Brain microvascular endothelial cell (primary cell): ENCODE measurements at regions not wholly inside any gene's neighbourhood (a gene's known extent, or its start where the extent isn't known, plus 50 kb on each side); places are given as distances from the start of the nearest gene placed in this dataset.

Experiments used
- DNase-seq: peaks from one replicate; pipeline ENCODE4 v3.0.0-alpha.2; 2020
- H3K27ac ChIP-seq: fragments of 250-450 bp; sonication (Bioruptor Pico); 2 replicates; pipeline ENCODE4 v1.5.1; 2020; ENCODE audit warnings: mild to moderate bottlenecking, moderate library complexity
- H3K27me3 ChIP-seq: fragments of 250-450 bp; sonication (Bioruptor Pico); replicated peaks from 2 replicates; pipeline ENCODE4 v1.5.1; 2020; ENCODE audit warnings: mild to moderate bottlenecking
- H3K36me3 ChIP-seq: fragments of 250-450 bp; sonication (Bioruptor Pico); replicated peaks from 2 replicates; pipeline ENCODE4 v1.5.1; 2020; ENCODE audit warnings: mild to moderate bottlenecking
- H3K4me3 ChIP-seq: 2 replicates; pipeline ENCODE4 v1.5.1; 2011; ENCODE audit warnings: low read depth, mild to moderate bottlenecking, control low read depth, low read length, moderate library complexity
- in situ Hi-C: cut with HindIII; loops from 2 replicates; pipeline ENCODE4 v1.10.0; 2017; ENCODE audit warnings: low sequenced_read_pairs, low pct_ligation_motif_present
- TF ChIP-seq, protein P1 (sequence below): IDR thresholded peaks from 2 replicates; pipeline ENCODE4 v1.5.1; 2011; ENCODE audit warnings: low read depth, mild to moderate bottlenecking, moderate library complexity, low read length, control low read depth, inconsistent platforms; ENCODE audit errors: missing control alignments

DNA sequence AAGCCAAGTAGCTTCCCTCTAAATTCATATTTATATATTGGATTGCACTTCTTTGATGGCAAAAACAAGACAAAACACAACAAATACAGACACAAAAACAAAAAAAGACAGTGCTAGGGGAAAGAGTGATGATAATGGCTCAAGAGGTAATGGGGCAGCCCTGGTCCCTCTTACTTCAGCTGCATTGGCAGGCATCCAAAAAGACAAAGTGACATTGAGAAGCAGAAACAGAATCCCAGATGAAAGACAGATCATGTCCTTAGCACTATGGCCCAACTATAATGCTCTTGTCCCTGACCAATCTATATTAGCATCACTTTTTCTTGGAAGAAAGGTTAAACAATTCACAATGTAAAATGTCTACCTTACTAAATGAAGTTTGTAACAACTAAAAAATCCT lies 76.2 kb downstream of the GPR85 start:
- in situ Hi-C loops: no loop called here

GRCh38 chr7:113008755-113009154 lies 77.9 kb downstream of the GPR85 start:
- H3K27ac ChIP-seq: no peak overlapping the region
- in situ Hi-C loops: no loop called here
- H3K4me3 ChIP-seq: no peak overlapping the region
- DNase-seq: no peak
- H3K36me3 ChIP-seq: no peaks in the 10 kb centered on the region
- TF ChIP-seq, protein P1, sequence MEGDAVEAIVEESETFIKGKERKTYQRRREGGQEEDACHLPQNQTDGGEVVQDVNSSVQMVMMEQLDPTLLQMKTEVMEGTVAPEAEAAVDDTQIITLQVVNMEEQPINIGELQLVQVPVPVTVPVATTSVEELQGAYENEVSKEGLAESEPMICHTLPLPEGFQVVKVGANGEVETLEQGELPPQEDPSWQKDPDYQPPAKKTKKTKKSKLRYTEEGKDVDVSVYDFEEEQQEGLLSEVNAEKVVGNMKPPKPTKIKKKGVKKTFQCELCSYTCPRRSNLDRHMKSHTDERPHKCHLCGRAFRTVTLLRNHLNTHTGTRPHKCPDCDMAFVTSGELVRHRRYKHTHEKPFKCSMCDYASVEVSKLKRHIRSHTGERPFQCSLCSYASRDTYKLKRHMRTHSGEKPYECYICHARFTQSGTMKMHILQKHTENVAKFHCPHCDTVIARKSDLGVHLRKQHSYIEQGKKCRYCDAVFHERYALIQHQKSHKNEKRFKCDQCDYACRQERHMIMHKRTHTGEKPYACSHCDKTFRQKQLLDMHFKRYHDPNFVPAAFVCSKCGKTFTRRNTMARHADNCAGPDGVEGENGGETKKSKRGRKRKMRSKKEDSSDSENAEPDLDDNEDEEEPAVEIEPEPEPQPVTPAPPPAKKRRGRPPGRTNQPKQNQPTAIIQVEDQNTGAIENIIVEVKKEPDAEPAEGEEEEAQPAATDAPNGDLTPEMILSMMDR: no peak
- H3K27me3 ChIP-seq: no peaks in the 10 kb centered on the region

More for the DNA sequence above, 76.2 kb downstream of the GPR85 start:
- no peaks in the 10 kb centered on the region for H3K27me3 ChIP-seq
- no peak overlapping the region for H3K4me3 ChIP-seq
- TF ChIP-seq, protein P1: no peak
- no peak for DNase-seq
- no peaks in the 10 kb centered on the region for H3K36me3 ChIP-seq
- H3K27ac ChIP-seq: no peak overlapping the region

DNA sequence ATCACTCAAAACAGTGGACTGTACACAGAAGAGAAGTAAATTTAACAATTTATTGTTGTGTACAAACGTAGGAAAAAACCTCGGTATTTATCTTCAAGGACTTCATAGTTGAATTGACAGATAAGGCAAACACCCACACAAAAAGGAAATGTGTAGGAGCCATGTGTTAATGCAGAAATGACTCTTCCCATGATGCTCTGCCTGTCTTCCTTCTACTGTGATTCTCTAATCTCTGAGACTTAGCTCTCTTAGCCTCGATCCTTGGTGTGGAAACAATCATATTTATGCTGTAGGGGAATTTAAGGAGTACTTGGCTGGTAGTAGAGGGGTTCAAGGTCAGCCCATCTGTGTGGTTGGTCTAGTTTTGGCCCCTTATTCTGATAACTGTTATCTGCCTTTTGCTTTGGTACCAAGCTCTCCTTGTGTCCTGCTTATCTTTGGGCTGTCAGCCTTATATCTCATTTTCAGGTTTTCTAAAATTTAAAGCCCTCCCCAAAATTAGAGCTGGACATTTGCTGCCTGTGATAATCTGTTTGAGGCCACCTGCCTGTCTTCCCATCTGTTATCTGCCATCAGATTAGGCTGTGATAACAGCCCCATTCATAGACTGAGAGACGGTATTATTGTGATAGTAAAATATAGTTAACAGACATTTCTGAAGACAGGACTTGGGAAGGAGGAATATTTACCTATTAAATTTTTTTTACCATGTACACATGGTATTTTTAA lies 81.7 kb downstream of the GPR85 start:
- Histone ChIP-seq H3K4me3 (no peak overlapping the region), H3K27me3 (no peaks in the 10 kb centered on the region), H3K36me3 (no peaks in the 10 kb centered on the region), H3K27ac (no peak overlapping the region)
- TF ChIP-seq, protein P1: no peak
- in situ Hi-C loops: no loop called here
- DNase-seq: no peak

DNA sequence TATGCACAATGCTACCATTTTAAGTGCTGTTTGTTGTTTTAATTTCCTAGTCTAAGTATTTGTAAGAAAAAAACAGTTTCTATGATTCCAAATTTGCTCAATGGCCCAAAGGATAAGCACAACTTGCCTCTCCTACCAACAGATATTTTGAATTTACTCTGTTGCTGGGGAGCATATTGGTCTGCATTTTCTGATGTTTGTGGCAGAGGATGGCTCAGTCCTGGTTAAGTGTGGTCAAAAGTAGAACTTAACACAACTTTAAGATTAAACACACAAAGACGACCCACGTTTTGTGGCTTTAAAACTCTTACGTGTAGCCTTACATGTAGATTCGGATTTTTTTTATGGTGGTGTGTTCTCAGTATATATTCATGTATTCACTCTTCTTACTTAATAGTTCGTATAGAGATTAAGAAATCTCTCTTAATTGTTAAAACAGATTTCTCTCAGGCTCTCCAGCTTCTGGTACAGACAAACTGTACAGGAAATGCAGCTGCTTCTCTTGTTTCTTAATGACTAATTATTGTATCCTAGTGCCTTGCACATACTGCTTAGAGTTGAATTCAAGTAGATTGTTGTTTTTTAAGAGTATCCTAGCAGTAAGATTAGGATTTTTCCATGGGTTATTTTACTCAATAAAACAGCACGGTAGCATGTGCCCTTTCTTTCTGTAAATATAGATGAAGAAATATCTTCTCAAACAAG lies 86.2 kb downstream of the GPR85 start:
- no peak overlapping the region for H3K27ac ChIP-seq
- DNase-seq: no peak
- in situ Hi-C loops: no loop called here
- TF ChIP-seq, protein P1: no peak
- no peak overlapping the region for H3K4me3 ChIP-seq
- H3K27me3 ChIP-seq: no peaks in the 10 kb centered on the region
- H3K36me3 ChIP-seq: no peaks in the 10 kb centered on the region

DNA sequence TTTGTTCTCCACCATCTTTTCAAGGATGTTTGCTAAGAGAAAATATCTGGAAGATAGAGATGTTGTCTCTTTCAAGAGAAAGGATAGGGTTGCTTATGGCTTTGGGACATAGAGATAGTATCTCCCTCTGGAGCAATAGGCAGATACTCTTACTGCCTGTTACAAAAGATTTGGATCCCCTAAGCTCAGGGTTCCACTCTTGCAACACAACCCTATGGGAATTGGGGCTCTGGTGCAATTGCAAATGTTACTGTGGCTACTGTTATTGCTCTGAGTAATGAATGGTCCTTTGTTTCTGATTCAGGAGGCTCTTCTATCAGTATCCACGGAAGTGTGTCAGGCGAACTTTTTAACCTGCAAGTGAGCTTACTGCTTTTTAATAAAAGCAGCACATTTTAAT lies 88.8 kb downstream of the GPR85 start:
- no peak overlapping the region for H3K27ac ChIP-seq
- H3K4me3 ChIP-seq: no peak overlapping the region
- in situ Hi-C loops: no loop called here
- TF ChIP-seq, protein P1: no peak
- no peak for DNase-seq
- H3K27me3 ChIP-seq: no peaks in the 10 kb centered on the region
- no peaks in the 10 kb centered on the region for H3K36me3 ChIP-seq
